Activated T-helper 1 cell treated with anti-CD3 and anti-CD28 coated beads, Interleukin-2, amount 50 U/mL, for 16 hours (primary cell): ENCODE measurements at regions not wholly inside any gene's neighbourhood (a gene's known extent, or its start where the extent isn't known, plus 50 kb on each side); places are given as distances from the start of the nearest gene placed in this dataset.

Experiments
- DNase-seq, 2 donors: peaks; one replicate each; pipeline ENCODE4 v3.0.0-alpha.2; 2020; ENCODE audit warnings: low read depth in 1 of 2, low spot score in 1 of 2

GRCh38 chr21:35336534-35336933, 287.4 kb upstream of the RUNX1 start:
- DNase-seq, result no peak

- DNase-seq, result no peak
Measured at GRCh38 chr21:35335951-35336446, 286.9 kb upstream of the RUNX1 start.

DNA sequence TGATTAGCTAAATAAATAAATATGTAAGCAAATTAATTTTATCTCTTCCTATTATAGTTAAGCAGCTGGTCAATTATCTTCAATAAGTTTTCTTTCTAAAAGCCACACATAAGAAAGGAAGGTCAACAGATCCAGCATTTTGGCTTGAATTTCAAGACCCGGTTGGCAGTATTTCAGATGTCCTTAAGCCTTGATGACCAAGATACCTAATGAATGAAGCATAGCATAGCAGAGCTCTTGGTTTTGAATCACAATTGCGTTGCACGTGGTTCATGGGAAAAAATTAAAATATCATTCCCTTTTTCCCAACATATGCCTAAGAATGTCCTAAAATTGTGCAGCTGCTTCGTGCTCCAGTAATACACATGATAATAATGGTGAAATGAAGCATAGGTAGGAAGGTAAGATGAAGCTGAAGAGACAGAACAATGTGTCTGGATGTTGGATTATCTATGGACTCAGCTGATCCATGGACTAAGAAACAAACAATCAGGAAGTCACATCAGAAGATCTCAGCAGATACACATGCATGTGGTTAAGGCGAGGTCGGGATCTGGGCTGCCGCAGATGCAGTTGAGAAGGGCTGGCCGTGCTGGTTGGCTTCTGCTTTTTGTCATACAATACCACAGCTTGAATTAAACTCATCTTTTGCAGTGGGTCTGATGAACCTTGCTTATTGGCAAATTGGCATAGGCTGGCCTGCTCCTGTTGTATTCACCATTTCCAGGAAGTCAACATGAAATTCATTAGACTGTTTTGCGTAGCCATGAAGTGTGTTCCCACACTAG, 284.9 kb upstream of the RUNX1 start:
- no peak for DNase-seq

DNA sequence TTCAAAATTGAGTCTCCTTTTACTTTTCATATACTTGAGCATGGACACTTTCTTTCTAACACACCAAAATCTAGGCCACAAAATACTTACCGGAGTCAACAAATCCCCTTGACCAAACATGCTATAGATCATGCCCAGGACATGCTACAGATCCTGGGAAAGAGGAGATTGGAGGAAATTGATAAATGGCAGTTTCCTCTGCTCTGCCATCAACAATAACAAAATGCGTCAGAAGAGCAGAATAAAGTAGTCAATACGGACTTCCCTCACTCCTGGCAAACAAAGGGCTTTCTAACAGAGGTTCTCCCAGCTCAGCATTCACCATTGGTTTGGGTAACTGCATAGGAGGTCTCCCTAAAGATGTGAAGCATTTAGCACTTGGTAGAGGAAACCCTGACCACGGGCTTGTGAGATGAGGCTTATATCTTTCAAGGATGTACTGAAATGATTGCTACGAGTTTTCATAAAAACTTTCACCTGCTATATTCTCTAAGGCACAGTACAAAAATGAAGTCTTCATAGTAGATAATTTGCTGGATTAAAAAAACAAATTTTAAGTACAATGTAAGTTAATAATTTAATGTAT, 283.8 kb upstream of the RUNX1 start:
- DNase-seq, result no peak

DNA sequence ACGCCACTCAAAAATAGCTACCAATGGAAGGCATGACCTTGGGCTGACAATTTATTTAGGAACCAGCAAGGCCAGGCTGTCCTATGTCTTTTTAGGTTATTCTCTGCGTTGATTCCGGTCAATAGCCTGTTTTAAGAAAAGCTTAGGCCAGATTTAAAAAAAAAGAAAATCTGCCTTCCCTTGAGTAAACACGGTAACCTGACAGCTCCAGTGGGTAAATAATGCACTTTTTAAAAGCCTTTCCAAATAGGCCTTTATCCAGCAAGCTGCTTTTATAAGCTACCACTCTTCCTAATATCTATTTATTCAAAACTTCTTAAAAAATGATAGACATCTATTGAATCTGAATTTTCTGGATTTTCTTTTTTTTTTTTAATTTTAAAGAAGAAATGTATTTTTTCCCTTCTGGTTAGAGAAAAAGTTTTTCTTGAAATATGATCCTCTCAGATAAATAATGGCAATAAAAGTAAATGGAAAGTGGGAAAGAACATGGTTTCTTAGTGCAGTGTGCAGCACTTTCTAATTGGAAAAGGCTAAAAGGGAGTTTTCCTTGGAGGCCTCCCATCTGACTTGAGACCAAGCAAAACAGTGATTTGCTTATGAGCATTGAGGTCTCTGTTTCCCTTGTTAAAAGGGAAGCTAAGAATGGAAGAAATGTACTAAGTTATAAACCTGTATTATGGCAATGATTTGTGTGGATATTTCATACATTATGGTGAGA, 281.0 kb upstream of the RUNX1 start:
- no peak for DNase-seq

- no peak for DNase-seq
Measured at GRCh38 chr21:35328856-35329455, 279.9 kb upstream of the RUNX1 start.

- DNase-seq, result no peak
Measured at GRCh38 chr21:35326677-35327076, 277.6 kb upstream of the RUNX1 start.

- DNase-seq, result no peak
Measured at GRCh38 chr21:35325953-35326352, 276.9 kb upstream of the RUNX1 start.

GRCh38 chr21:35324372-35325220, 275.5 kb upstream of the RUNX1 start:
- DNase-seq, result no peak

- no peak for DNase-seq
Measured at GRCh38 chr21:35323947-35324346, 274.8 kb upstream of the RUNX1 start.

DNA sequence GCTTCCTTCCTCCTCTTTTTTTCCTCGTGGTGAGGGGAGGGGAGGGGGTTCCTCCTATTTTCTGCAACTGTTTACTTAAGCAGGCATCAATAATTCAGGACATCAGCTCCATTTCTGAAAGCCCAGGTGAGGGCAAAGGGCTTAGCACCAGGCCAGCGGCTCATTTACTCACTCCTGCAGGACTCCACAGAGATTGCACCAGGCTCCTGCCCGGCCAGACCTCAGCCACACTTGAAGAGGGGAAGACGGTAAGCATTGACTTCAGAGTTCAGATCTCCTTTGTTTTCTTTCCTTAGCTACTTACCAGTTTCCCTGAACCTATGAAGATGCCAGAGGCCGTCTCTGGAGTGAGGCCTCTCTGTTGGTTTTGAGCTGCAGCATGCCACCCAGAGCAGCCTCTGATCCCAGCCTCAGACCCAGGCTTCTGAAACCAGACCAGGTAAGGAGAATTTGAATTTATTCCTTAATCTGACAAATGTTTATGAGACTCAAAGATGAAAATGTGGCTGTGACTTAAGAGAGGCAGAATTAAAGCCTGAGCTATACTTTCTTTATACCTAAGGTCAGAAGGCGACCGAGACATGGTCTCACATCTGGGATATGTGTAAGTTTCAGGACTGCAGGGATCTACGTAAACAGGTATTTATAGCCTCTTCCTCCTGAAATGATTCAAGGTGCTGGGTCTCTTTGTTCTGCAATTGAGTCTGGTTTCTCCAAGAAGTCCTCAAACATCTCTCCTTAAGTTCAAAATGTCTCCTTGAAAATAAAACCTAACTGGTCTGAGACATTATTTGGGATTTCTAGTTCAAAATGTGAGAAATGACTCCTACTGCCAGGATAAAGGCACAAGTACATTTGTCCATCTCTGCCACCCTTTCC, 272.5 kb upstream of the RUNX1 start:
- DNase-seq, result no peak

DNA sequence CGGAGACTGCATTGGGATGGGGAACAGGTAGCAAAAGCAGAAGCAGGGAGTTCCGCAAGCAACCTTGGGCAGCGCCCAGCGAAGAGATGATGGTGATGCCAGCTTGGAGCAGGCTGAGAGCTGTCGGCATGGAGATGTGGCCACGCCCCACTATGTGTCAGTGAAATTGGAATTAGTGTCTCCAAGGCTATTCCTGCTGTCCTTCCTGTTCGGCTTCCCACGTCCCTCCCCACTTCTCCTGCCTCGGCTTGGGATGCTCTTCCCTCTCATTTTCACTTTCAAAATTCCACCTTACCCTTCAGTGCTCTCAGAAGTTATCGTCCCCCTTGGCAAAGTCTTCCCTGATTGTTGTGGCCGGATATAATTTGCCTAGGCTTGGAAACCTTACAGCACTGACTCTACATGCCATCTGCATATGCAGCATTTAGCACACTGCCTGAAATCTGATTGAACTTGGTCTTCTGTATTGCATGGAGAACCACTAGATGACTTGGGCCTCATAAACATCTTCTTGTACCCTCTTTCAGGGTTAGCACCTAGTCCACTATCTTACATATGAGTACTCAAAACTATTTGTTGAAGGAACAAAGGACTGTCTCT, 270.7 kb upstream of the RUNX1 start:
- no peak for DNase-seq

- no peak for DNase-seq
Measured at GRCh38 chr21:35316933-35317332, 267.8 kb upstream of the RUNX1 start.

DNA sequence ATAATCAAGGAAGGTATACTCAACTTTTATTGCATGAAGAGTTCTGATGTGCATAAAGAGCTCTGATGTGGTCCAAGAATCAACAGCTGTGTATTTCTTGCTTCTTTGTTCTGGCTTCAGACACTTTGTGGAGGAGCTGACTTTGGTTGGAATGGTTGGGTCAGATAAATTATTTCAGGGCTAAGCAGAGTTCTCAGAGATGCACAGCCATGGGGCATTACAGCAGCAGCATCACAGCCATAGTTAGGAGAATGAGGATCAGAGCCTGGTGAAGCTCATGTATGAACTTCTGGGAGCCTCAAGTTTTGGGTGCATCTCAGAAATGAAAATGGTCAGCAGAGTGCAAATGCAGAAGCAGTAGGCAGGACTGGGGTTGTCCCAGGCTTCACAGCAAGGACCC, 267.4 kb upstream of the RUNX1 start:
- DNase-seq, result no peak

DNA sequence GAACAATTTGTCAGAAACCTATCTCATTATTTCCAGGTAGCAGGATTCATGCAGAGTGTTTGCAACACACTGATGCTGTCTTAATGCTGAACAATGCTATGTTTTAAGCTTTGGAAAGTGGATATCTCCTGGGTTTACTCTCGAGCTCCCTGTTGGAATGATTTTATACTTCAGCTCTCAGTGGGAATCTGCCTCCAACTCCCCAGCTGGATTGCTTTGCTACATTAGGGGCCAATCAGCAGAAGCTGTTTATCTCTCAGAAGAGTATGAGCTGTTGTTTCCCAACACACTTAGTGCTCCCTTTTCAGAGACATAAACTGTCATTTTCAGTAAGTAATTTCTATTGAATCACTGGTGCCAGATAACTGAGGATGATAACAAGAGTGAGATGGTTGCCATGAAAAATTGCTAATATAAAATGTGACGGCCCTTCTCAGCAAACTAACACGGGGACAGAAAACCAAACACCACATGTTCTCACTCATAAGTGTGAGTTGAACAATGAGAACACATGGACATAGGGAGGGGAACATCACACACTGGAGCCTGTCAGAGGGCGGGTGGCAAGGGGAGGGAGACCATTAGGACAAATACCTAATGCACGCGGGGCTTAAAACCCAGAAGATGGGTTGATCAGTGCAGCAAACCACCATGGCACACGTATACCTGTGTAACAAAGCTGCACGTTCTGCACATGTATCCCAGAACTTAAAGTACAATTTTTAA, 265.9 kb upstream of the RUNX1 start:
- DNase-seq, result no peak

GRCh38 chr21:35311985-35312384, 262.9 kb upstream of the RUNX1 start:
- no peak for DNase-seq

- no peak for DNase-seq
Measured at GRCh38 chr21:35309316-35309715, 260.2 kb upstream of the RUNX1 start.

DNA sequence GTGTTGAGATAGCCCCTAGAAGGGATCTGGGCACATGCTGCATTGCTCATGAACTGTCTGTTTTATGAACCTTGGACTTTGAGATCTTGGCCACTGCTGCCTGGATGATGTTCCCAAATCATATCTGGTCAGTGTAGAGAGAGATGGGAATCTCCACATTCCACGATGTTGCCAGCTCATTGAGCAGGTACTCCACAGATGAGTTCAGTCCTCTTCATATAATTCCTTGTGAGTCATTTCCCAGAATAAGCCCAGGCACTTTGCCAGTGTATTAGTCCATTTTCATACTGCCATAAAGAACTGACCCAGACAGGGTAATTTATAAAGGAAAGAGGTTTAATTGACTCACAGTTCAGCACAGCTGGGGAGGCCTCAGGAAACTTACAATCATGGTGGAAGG, 254.0 kb upstream of the RUNX1 start:
- no peak for DNase-seq

DNA sequence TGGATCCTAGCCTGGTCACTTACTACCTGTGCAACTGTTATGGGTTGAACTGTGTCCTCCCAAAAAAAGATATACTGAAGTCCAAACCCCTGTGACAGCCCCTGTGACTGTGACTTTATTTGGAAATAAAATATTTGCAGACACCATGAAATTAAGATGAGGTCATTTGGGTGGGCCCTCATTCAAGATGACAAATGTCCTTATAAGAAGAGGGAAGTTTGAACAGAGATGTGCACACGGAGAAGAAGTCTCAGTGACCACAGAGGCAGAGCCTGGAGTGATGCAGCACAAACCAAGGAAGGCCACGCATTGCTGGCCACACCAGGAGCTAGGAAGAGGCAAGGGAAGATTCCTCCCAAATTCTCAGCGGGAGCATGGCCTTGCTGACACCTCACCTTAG, 249.7 kb upstream of the RUNX1 start:
- no peak for DNase-seq
